ENCODE measurements at regions not wholly inside any gene's neighbourhood (a gene's known extent, or its start where the extent isn't known, plus 50 kb on each side); places are given as distances from the start of the nearest gene placed in this dataset.

DNA sequence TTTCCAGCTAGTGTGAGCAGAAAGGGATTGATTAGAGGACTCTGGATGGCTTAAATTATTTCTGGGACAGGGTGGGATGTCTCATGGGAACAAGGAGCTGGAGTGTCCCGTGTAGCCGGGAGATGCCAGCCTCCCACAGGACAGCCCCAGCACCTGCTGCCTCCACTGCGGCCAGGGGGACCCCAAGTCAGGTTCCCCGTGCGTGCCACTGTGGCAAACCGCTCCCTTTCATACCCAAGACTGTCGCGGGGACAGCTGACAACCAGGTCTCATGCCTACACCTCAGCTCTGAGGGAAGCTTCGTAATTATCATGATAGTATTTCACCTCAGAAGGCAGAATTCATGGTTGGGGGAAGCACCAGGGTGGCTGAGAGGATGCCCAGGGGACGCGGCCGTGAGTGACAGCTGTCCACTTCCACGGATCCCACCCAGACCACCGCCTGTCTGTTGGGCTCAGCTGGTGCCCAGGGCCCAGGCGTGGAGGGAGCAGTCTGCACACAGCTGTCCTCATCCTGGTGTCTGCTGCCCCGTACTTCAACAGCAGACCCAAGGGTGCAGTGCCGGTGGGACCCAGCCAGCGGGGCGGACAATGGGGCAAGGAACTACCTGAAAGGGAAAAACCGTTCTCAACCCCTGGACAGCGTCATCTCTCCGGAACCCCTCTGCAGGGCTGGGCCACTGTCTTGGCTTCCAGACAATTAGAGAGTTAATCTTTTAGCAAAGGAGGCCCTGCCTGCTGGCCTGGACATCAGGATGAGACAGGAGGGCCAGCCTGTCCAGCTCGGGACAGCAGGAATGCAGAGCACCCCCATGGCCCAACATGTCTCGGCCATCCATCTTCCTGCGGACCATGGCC lies 166.9 kb downstream of the OLFM1 start:
- no peak overlapping the region for H3K4me3 ChIP-seq (ENCODE audit: low read depth, low read length)
- no peak for TF ChIP-seq CTCF (IDR thresholded peaks at IDR 0.05; ENCODE audit: insufficient read depth, low read depth, low read length, missing control alignments)
- DNase-seq (ENCODE audit: low read depth) = no peak

GRCh38 chr9:135255033-135255840 lies 167.8 kb downstream of the OLFM1 start:
- no peak overlapping the region for H3K4me3 ChIP-seq (ENCODE audit: low read depth, low read length)
- no peak for DNase-seq (ENCODE audit: low read depth)
- TF ChIP-seq CTCF (IDR thresholded peaks at IDR 0.05; ENCODE audit: insufficient read depth, low read depth, low read length, missing control alignments) = no peak

- TF ChIP-seq CTCF (IDR thresholded peaks at IDR 0.05; ENCODE audit: insufficient read depth, low read depth, low read length, missing control alignments) = no peak
These were observed 168.5 kb downstream of the OLFM1 start for GRCh38 chr9:135255841-135256580.

DNA sequence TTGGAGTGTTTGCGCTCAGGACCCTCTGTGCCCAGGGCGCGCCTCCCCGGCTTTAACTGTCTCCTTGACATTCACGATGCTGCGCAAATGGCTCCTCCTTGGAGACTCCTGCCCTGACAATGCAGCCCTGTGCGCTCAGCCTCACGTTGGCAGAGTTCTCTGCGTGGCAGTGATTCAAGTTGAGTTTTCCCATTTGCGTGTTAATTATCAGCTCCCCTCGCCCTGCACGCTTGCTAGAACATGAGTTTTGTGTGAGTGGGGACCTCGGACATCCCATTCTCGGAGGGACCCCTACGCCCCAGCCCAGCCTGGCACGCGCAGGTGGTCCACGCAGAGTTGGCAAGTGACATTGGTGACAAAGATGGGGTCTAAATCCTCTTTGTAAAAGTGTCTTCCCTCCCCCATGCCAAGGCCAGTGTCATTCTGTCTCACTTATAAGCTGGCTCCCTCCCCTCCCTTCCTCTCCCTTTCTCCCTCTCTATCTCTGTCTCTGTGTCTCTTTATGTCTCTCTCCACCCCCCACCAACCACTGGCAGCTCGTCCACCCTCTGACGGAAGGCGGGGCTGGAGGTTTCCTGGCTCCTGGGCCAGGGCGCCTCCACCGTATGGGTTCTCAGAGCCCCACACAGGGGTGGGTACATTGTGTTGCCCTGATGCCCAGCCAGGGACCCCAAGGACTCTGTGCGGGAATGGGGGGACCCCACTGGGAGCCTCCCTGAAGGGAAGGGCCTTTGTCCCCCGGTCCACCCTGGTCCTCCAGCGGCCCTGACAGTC lies 169.3 kb downstream of the OLFM1 start:
- H3K4me3 ChIP-seq (ENCODE audit: low read depth, low read length) = no peak overlapping the region
- no peak for DNase-seq (ENCODE audit: low read depth)
- no peak for TF ChIP-seq CTCF (IDR thresholded peaks at IDR 0.05; ENCODE audit: insufficient read depth, low read depth, low read length, missing control alignments)

More at GRCh38 chr9:135255841-135256580, 168.5 kb downstream of the OLFM1 start:
- DNase-seq (ENCODE audit: low read depth) = no peak
- H3K4me3 ChIP-seq (ENCODE audit: low read depth, low read length) = no peak overlapping the region

- DNase-seq (ENCODE audit: low read depth) = no peak
- no peak for TF ChIP-seq CTCF (IDR thresholded peaks at IDR 0.05; ENCODE audit: insufficient read depth, low read depth, low read length, missing control alignments)
- no peak overlapping the region for H3K4me3 ChIP-seq (ENCODE audit: low read depth, low read length)
These were observed 171.0 kb downstream of the OLFM1 start for GRCh38 chr9:135258461-135258860.

- no peak for DNase-seq (ENCODE audit: low read depth)
- no peak overlapping the region for H3K4me3 ChIP-seq (ENCODE audit: low read depth, low read length)
- TF ChIP-seq CTCF (IDR thresholded peaks at IDR 0.05; ENCODE audit: insufficient read depth, low read depth, low read length, missing control alignments) = no peak
These were observed 171.8 kb downstream of the OLFM1 start for GRCh38 chr9:135259273-135259672.
